HEK293T (cell line): ENCODE measurements at regions not wholly inside any gene's neighbourhood (a gene's known extent, or its start where the extent isn't known, plus 50 kb on each side); places are given as distances from the start of the nearest gene placed in this dataset.

ENCODE experiments used
- BHLHE40 ChIP-seq: fragments of 450-650 bp; IDR thresholded peaks from 2 replicates; pipeline ENCODE4 v1.6.1; 2016; ENCODE audit warnings: mild to moderate bottlenecking, moderate library complexity, borderline replicate concordance
- CTBP1 ChIP-seq: fragments of 450-650 bp; IDR thresholded peaks from 2 replicates; pipeline ENCODE4 v1.6.1; 2016; ENCODE audit warnings: borderline replicate concordance
- ELF4 ChIP-seq: fragments of 450-650 bp; IDR thresholded peaks from 2 replicates; pipeline ENCODE4 v1.6.1; 2017; ENCODE audit warnings: antibody characterized with exemption
- FOXA1 ChIP-seq: fragments of 450-650 bp; IDR thresholded peaks from 2 replicates; pipeline ENCODE4 v1.6.1; 2016; ENCODE audit warnings: mild to moderate bottlenecking
- FOXK2 ChIP-seq: fragments of 450-650 bp; IDR thresholded peaks from 2 replicates; pipeline ENCODE4 v1.6.1; 2016; ENCODE audit warnings: mild to moderate bottlenecking
- FOXM1 ChIP-seq: fragments of 450-650 bp; IDR thresholded peaks from 2 replicates; pipeline ENCODE4 v1.6.1; 2017; ENCODE audit warnings: mild to moderate bottlenecking, borderline replicate concordance
- HDGF ChIP-seq: fragments of 450-650 bp; IDR thresholded peaks from 2 replicates; pipeline ENCODE4 v1.6.1; 2017; ENCODE audit warnings: antibody characterized with exemption, borderline replicate concordance
- L3MBTL2 ChIP-seq: fragments of 450-650 bp; conservative IDR thresholded peaks from 2 replicates; pipeline ENCODE4 v1.6.1; 2016; ENCODE audit warnings: mild to moderate bottlenecking
- PKNOX1 ChIP-seq: fragments of 450-650 bp; IDR thresholded peaks from 2 replicates; pipeline ENCODE4 v1.6.1; 2016
- SP1 ChIP-seq: fragments of 450-650 bp; IDR thresholded peaks from 2 replicates; pipeline ENCODE4 v1.6.1; 2017
- SUZ12 ChIP-seq: fragments of 450-650 bp; IDR thresholded peaks from 2 replicates; pipeline ENCODE4 v1.6.1; 2016; ENCODE audit warnings: mild to moderate bottlenecking
- TARDBP ChIP-seq: fragments of 450-650 bp; IDR thresholded peaks from 2 replicates; pipeline ENCODE4 v1.6.1; 2016
- ZNF384 ChIP-seq: fragments of 450-650 bp; IDR thresholded peaks from 2 replicates; pipeline ENCODE4 v1.6.1; 2016

- TF ChIP-seq BHLHE40: no peak
- no peak for TF ChIP-seq SP1
- TF ChIP-seq SUZ12: no peak
- TF ChIP-seq L3MBTL2: no peak
- no peak for TF ChIP-seq ELF4
- no peak for TF ChIP-seq TARDBP
- TF ChIP-seq CTBP1: no peak
- TF ChIP-seq HDGF: no peak
- no peak for TF ChIP-seq PKNOX1
- TF ChIP-seq ZNF384: no peak
- TF ChIP-seq FOXM1: no peak
- no peak for TF ChIP-seq FOXK2
- TF ChIP-seq FOXA1: no peak
These were observed 633.9 kb upstream of the CPEB2 start for GRCh38 chr4:14368391-14368790.
